Left forelimb (tissue), 1 donor: ENCODE measurements at regions not wholly inside any gene's neighbourhood (a gene's known extent, or its start where the extent isn't known, plus 50 kb on each side); places are given as distances from the start of the nearest gene placed in this dataset.
A peak's percentile ranks its signal among the peaks of the same experiment; 100 is the strongest.
"Not testable (repeated sequence)": the region's sequence is repeated elsewhere in the genome, so short reads cannot be mapped to it uniquely, and the experiment has no call there.

Source experiments
- DNase-seq: peaks from one replicate; pipeline ENCODE4 v3.0.0-alpha.2; 2018; ENCODE audit warnings: low spot score

DNA sequence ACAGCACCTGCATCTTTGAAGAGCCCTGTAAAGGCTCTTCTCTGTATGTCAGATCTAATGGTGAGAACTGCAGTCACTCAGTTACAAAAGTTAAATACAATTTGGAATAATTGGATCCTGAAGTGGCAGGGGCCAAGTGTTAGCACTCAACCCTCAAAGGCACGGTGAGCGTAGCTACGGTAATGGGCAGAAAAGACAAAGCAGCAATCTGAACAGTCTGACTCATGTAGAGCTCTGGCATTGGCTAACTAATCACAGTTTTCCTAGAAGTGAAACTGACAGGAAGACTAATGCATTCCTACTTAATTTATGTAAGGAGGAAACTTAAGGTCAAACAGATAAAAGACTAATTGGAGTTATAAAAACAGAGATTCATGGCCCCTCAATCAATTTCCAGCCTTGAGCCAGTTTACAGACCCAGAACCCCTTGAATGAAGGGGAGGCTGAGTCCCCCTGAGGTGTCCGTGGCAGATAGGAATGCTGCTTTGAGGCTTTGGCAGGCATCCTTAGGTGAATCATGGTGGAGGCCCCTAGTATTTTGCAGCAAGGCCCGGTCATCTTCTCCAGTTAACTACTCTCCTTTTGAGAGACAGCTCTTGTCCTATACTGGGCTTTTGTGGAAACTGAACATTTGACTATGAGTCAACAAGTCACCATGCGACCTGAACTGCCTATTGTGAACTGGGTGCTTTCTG, 450.7 kb downstream of the ZNF33B start:
- not testable (repeated sequence) for DNase-seq

DNA sequence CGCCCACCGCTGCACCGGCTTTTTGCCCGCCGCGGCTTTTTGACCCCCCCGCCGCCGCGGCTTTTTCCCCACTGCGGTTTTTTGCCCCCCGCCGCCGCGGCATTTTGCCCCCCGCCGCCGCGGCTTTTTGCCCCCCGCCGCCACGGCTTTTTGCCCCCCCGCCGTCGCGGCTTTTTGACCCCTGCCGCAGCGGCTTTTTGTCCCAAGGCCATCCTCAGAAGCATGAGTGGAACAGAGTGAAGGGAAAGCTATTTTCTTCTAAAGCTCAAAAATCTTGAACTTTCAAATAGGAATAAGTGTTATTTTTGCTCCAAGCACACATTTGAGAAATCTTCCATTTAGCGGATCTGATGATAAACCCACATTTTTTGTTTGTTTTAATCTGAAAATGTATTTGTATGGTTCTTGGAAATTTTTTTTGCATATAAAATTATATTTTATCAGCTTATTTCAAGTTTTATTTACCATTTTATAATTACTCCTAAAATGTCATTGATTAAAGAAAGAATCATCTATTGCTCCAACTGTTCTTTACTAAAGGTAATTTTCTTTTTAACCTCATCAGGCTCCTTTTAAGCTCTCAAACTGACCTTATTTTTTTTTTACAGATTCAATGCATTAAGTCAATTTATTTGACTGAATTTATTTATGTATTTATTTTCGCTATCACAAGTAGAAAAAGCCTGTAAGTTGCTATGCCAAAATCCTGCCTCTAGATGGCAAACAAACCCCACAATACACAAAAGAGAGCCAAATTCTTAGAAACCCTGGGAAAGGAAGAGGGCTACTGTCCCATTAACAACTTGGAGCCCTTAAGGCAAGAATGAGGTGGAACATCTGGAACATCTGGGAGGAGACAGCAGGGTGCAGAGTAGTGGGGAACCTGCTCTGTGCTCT, 460.3 kb downstream of the ZNF33B start:
- DNase-seq: not testable (repeated sequence)

DNA sequence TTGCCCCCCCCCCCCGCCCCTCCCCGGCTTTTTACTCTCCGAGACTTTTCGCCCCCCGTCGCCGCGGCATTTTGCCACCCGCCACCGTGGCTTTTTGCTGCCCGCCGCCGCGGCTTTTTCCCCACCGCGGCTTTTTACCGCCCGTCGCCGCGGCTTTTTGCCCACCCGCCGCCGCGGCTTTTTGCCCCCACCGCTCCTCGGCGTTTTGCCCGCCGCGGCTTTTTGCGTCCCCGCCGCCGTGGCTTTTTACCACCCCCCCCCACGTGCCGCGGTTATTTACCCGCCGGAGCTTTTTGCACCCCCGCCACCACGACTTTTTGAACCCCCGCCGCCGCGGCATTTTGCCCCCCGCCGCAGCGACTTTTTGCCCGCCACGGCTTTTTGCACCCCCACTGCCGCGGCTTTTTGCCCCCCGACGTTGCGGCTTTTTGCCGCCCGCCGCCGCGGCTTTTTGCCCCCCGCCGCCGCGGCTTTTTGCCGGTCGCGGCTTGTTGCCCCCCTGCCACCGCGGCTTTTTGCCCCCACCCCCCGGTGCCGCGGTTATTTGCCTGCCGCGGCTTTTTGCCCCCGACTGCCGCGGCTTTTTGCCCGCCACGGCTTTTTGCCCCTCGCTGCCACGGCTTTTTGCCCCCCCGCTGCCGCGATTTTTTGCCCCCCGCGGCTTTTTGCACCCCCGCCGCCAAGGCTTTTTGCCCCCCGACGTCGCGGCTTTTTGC, 461.1 kb downstream of the ZNF33B start:
- DNase-seq: no peak

DNA sequence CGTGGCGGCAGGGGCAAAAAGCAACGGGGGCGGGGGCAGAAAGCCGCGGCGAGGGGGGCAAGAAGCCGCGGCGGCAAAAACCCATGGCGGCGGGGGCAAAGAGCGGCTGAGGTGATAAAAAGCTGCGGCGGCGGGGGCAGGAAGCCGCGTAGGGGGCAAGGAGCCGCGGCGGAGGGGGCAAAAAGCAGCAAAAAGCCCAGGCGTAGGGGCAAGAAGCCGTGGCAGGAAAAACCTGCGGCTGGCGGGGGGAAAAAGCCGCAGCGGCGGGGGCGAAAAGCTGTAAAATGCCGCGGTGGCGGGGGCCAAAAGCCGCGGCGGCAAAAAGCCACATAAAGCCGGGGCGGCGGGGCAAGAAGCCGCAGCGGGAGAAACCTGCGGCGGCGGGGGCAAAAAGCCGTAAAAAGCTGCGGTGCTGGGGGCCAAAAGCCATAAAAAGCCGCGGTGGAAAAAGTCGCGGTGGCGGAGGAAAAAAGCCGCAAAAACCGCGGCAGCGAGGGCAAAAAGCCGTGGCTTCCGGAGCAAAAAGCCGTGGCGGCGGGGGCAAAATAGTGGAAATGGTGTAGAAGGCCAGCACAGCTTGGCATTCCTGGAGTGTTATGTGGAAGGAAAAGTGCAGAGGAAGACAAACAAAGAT, 487.8 kb downstream of the ZNF33B start:
- no peak for DNase-seq

GRCh38 chr10:42149722-42150427, 488.5 kb downstream of the ZNF33B start:
- DNase-seq: no peak

- DNase-seq: peak; percentile 54
Measured at GRCh38 chr10:42149027-42149700, 489.2 kb downstream of the ZNF33B start.

DNA sequence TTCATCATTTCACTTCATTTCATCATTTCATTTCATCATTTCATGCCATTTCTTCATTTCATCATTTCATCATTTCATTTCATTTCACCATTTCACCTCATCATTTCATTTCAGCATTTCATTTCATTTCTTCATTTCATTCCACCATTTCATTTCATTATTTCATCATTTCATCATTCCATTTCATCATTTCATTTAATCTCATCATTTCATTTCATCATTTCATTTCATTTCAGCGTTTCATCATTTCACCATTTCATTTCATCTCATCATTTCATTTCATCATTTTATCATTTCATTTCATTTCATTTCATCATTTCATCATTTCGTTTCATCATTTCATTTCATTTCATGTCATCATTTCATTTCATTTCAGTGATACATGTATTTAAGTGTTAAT, 492.2 kb downstream of the ZNF33B start:
- not testable (repeated sequence) for DNase-seq

DNA sequence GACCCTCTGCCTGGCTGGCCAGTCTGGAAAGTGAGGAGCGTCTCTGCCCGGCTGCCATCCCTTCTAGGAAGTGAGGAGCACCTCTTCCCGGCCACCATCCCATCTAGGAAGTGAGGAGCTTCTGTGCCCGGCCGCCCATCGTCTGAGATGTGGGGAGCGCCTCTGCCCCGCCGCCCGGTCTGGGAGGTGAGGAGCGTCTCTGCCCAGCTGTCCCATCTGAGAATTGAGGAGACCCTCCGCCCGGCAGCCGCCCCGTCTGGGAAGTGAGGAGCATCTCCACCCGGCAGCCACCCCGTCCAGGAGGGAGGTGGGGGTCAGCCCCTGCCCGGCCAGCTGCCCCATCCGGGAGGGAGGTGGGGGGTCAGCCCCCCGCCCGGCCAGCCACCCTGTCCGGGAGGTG, 500.3 kb downstream of the ZNF33B start:
- DNase-seq: not testable (repeated sequence)

DNA sequence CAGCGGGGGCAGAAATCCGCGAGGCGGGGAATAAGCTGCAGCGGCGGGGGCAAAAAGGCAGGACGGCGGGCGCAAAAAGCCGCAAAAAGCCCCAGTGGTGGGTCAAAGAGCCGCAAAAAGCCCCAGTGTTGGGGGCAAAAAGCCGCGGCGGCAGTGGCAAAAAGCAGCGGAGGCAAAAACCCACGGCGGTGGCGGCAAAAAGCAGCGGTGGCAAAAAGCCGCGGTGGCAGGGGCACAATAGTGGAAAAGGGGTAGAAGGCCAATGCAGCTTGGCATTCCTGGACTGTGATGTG, 525.3 kb downstream of the ZNF33B start:
- no peak for DNase-seq

- no peak for DNase-seq
Measured at GRCh38 chr10:42112331-42113157, 525.8 kb downstream of the ZNF33B start.

GRCh38 chr10:42111661-42112330, 526.6 kb downstream of the ZNF33B start:
- no peak for DNase-seq

- no peak for DNase-seq
Measured at GRCh38 chr10:42111076-42111475, 527.3 kb downstream of the ZNF33B start.
